Activated T-helper 17 cell treated with anti-CD3 and anti-CD28 coated beads, Interleukin-2, amount 50 U/mL, for 72 hours (primary cell): ENCODE measurements at regions not wholly inside any gene's neighbourhood (a gene's known extent, or its start where the extent isn't known, plus 50 kb on each side); places are given as distances from the start of the nearest gene placed in this dataset.

ENCODE experiments used
- ATAC-seq: fragments of 150-1000 bp; cut with Tn5 transposase; replicated peaks from 2 replicates; pipeline ENCODE4 v1.10.0; 2021; ENCODE audit warnings: mild to moderate bottlenecking, moderate library complexity
- H3K27ac Mint-ChIP-seq: one replicate; pipeline ENCODE4 v1.8.0; 2022; ENCODE audit warnings: mixed read lengths
- H3K27me3 Mint-ChIP-seq: one replicate; pipeline ENCODE4 v1.8.0; 2022; ENCODE audit warnings: mixed read lengths
- H3K36me3 Mint-ChIP-seq: one replicate; pipeline ENCODE4 v1.8.0; 2022; ENCODE audit warnings: low read depth, mild to moderate bottlenecking, mixed read lengths
- H3K4me1 Mint-ChIP-seq: one replicate; pipeline ENCODE4 v1.8.0; 2022; ENCODE audit warnings: mixed read lengths
- H3K4me3 Mint-ChIP-seq: one replicate; pipeline ENCODE4 v1.8.0; 2022; ENCODE audit warnings: mild to moderate bottlenecking, mixed read lengths
- H3K9me3 Mint-ChIP-seq: one replicate; pipeline ENCODE4 v1.8.0; 2022; ENCODE audit warnings: mixed read lengths

DNA sequence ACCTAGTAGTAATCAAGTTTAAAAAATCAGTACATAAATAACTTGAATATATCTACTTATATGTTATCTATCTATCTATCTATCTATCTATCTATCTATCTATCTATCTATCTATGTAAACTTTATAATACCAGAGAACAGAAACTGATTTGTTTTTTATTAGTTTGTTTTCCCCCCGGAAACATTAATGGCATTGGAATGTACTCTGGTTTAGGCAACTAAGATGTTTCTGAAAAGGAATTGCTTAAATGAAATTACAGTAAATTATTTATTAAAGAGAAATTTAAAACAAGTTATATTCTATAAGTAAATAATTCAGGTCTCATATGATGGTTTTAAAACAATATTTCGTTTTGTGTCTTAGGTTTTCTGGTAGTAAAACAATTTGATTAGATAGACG, 681.0 kb upstream of the ADAMTS5 start:
- no peaks in the 10 kb centered on the region for H3K27me3 Mint-ChIP-seq
- no peaks in the 10 kb centered on the region for H3K36me3 Mint-ChIP-seq
- ATAC-seq = no peak
- H3K4me3 Mint-ChIP-seq = no peak overlapping the region
- H3K27ac Mint-ChIP-seq = no peak overlapping the region
- no peaks in the 10 kb centered on the region for H3K9me3 Mint-ChIP-seq
- H3K4me1 Mint-ChIP-seq = no peaks in the 10 kb centered on the region

DNA sequence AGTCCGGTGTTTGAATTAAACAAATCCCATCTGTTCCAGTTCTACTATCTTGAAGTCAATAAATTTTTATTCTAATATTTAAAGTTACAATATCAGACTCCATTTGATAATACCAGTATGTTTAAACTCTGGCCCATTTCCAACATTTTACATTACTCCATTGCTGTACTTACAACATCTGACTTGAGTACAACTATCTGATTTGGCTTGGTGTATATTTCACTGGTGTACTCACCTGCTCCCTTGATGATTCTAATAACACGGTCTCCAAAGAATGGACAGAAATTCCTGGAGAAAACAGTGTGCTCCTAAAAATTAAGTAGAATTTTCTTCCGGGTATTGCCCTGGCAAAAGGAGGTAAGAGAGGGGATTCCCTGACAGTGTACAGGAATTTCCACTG, 680.5 kb upstream of the ADAMTS5 start:
- ATAC-seq = no peak
- Mint-ChIP-seq H3K4me1 (no peaks in the 10 kb centered on the region), H3K4me3 (no peak overlapping the region), H3K9me3 (no peaks in the 10 kb centered on the region), H3K27ac (no peak overlapping the region), H3K36me3 (no peaks in the 10 kb centered on the region), H3K27me3 (no peaks in the 10 kb centered on the region)

GRCh38 chr21:27646691-27647090, 679.8 kb upstream of the ADAMTS5 start:
- no peak for ATAC-seq
- no peaks in the 10 kb centered on the region for H3K36me3 Mint-ChIP-seq
- H3K4me3 Mint-ChIP-seq = no peak overlapping the region
- H3K4me1 Mint-ChIP-seq = no peaks in the 10 kb centered on the region
- no peaks in the 10 kb centered on the region for H3K27me3 Mint-ChIP-seq
- no peak overlapping the region for H3K27ac Mint-ChIP-seq
- no peaks in the 10 kb centered on the region for H3K9me3 Mint-ChIP-seq

- Mint-ChIP-seq H3K4me3 (no peak overlapping the region), H3K27me3 (no peaks in the 10 kb centered on the region), H3K4me1 (no peaks in the 10 kb centered on the region), H3K9me3 (peaks cover under 1% of the 10 kb centered on the region), H3K36me3 (no peaks in the 10 kb centered on the region), H3K27ac (no peak overlapping the region)
- no peak for ATAC-seq
These were observed 679.2 kb upstream of the ADAMTS5 start for GRCh38 chr21:27646056-27646455.

DNA sequence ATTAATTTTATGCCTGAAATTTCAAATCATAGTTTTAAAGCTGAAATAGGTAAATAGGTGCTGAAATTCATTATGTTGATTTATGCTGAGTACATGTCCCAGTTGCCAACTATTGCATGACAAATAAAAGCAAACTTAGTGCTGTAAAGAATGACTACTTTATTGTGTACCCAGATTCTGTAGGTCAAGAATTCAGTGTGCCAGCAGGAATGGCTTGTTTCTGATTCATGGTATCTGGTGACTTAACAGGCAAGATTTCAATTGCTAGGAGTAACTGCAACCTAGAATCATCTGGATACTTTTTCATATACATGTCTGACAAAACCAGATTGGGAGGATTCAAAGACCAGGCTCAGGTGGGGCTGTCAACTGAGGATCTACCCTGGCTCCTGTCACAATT, 678.4 kb upstream of the ADAMTS5 start:
- Mint-ChIP-seq H3K27ac (no peak overlapping the region), H3K36me3 (no peaks in the 10 kb centered on the region), H3K4me3 (no peak overlapping the region), H3K9me3 (peaks cover 6% of the 10 kb centered on the region), H3K4me1 (no peaks in the 10 kb centered on the region), H3K27me3 (no peaks in the 10 kb centered on the region)
- no peak for ATAC-seq

- no peaks in the 10 kb centered on the region for H3K36me3 Mint-ChIP-seq
- H3K4me1 Mint-ChIP-seq = no peaks in the 10 kb centered on the region
- H3K27me3 Mint-ChIP-seq = no peaks in the 10 kb centered on the region
- H3K27ac Mint-ChIP-seq = no peak overlapping the region
- H3K9me3 Mint-ChIP-seq = peaks cover 6% of the 10 kb centered on the region
- no peak for ATAC-seq
- no peak overlapping the region for H3K4me3 Mint-ChIP-seq
These were observed 676.4 kb upstream of the ADAMTS5 start for GRCh38 chr21:27643326-27643725.

DNA sequence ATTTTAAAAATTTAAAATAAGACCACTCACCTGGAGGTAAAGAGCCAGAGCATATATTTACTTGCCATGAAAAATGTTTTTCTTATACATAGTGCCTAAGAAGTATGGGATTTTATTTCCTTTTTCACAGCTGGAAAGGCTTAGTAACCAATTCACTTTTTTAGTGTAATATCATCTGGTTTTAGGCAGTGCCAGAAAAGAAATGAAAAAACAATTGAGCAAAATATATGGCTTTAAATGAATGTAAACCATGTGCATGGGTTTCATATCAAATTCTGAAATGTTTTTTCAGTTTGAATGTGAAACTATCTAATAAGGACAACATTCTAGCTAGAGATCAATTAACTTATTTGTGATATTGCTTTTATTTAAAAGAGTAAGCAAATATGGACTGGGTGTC, 672.4 kb upstream of the ADAMTS5 start:
- H3K27ac Mint-ChIP-seq = no peak overlapping the region
- no peak for ATAC-seq
- H3K9me3 Mint-ChIP-seq = peaks cover 17% of the 10 kb centered on the region
- H3K4me1 Mint-ChIP-seq = no peaks in the 10 kb centered on the region
- H3K4me3 Mint-ChIP-seq = no peak overlapping the region
- H3K27me3 Mint-ChIP-seq = no peaks in the 10 kb centered on the region
- H3K36me3 Mint-ChIP-seq = no peaks in the 10 kb centered on the region

DNA sequence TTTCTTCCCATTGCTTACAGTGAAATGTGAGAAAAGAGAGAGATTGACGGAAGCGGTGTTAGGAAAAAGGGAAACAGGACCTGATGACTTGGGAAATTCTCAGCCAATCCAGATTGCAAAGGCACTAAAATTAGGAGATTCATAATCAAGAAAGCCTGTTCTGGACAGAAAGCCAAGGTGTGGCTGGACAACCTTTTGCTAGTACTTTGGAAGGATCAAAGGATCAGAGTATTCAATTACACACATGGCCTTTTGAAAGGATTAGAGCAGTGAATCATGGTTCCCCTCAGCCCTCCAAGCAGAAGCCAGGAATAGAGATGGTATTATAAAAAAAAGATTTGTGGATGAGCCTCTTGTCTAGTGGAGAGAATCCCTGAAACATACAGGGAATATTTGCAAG, 669.8 kb upstream of the ADAMTS5 start:
- H3K4me3 Mint-ChIP-seq = no peak overlapping the region
- H3K27me3 Mint-ChIP-seq = no peaks in the 10 kb centered on the region
- H3K36me3 Mint-ChIP-seq = no peaks in the 10 kb centered on the region
- H3K4me1 Mint-ChIP-seq = no peaks in the 10 kb centered on the region
- H3K9me3 Mint-ChIP-seq = peaks cover 17% of the 10 kb centered on the region
- ATAC-seq = no peak
- H3K27ac Mint-ChIP-seq = no peak overlapping the region

DNA sequence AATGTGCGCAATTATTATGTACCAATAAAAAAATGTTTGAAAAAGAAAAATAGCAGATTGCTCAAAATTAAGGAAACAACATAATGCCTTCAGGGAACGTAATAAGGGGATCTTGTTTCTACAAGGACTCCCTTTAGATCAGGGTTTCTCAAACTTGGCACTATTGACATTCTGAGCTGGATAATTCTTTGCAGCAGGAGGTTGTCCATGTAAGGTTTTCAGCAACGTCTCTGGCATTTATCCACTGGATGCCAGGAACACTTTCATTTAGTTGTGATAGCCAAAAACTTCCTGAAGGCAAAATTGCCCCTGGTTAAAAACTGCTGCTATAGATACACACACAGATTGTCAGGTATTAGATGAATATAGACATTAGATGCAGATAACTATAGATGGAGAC, 666.7 kb upstream of the ADAMTS5 start:
- Mint-ChIP-seq H3K4me3 (no peak overlapping the region), H3K27ac (no peak overlapping the region), H3K36me3 (no peaks in the 10 kb centered on the region), H3K27me3 (no peaks in the 10 kb centered on the region), H3K4me1 (no peaks in the 10 kb centered on the region), H3K9me3 (peaks cover 16% of the 10 kb centered on the region)
- ATAC-seq = no peak

DNA sequence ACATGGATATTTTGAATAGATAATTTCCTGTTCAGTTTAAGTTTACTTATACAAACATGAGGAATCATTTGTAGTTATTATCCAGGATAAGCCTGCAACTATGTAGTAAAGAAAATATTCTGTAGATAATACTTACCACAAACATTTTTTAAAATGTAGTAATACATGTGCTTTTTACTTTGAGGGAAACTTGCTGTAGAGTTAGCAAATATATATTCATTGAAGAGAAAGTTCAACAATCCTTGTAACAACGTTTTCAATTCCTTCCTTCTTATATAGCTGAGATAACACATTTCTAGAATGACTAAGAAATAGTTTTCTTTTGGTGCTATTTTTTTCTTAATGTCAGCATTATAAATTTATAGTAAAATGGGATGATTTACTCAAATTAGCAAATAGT, 664.6 kb upstream of the ADAMTS5 start:
- no peak for ATAC-seq
- Mint-ChIP-seq H3K27ac (no peak overlapping the region), H3K4me1 (no peaks in the 10 kb centered on the region), H3K9me3 (peaks cover 7% of the 10 kb centered on the region), H3K27me3 (no peaks in the 10 kb centered on the region), H3K36me3 (no peaks in the 10 kb centered on the region), H3K4me3 (no peak overlapping the region)

GRCh38 chr21:27622631-27623030, 655.7 kb upstream of the ADAMTS5 start:
- Mint-ChIP-seq H3K9me3 (peaks cover 10% of the 10 kb centered on the region), H3K27me3 (no peaks in the 10 kb centered on the region)

GRCh38 chr21:27614231-27614630, 647.3 kb upstream of the ADAMTS5 start:
- Mint-ChIP-seq H3K4me1 (no peaks in the 10 kb centered on the region), H3K36me3 (no peaks in the 10 kb centered on the region), H3K9me3 (peaks cover 6% of the 10 kb centered on the region), H3K27ac (no peak overlapping the region), H3K4me3 (no peak overlapping the region), H3K27me3 (no peaks in the 10 kb centered on the region)
- ATAC-seq = no peak

More at GRCh38 chr21:27622631-27623030, 655.7 kb upstream of the ADAMTS5 start:
- Mint-ChIP-seq H3K36me3 (no peaks in the 10 kb centered on the region), H3K27ac (no peak overlapping the region), H3K4me1 (no peaks in the 10 kb centered on the region), H3K4me3 (no peak overlapping the region)
- ATAC-seq = no peak

GRCh38 chr21:27606422-27606821, 639.5 kb upstream of the ADAMTS5 start:
- Mint-ChIP-seq H3K27ac (no peak overlapping the region), H3K36me3 (no peaks in the 10 kb centered on the region), H3K27me3 (no peaks in the 10 kb centered on the region), H3K9me3 (peaks cover 5% of the 10 kb centered on the region), H3K4me1 (no peaks in the 10 kb centered on the region), H3K4me3 (no peak overlapping the region)
- no peak for ATAC-seq

DNA sequence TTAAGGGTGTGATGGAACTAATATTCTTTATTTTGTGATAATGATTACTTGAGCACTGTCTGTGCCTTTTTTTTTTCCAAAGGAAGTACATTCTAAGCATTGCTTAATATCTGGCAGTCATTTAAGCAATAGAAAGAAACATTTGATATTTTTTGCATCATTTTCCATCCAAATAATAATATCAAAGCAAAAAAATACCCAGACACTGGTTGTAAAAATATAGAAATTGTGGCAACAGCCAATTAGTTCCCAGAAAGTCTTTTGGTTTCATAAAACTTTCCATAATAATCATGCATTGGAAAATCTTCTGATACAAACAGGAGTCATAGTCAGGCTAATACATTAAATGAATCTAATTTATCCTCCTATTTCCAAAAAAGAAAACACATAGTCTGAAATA, 629.3 kb upstream of the ADAMTS5 start:
- ATAC-seq = no peak
- Mint-ChIP-seq H3K36me3 (no peaks in the 10 kb centered on the region), H3K27me3 (no peaks in the 10 kb centered on the region), H3K4me3 (no peak overlapping the region), H3K27ac (no peak overlapping the region), H3K9me3 (peaks cover 9% of the 10 kb centered on the region), H3K4me1 (no peaks in the 10 kb centered on the region)

- H3K4me1 Mint-ChIP-seq = no peaks in the 10 kb centered on the region
- H3K27me3 Mint-ChIP-seq = no peaks in the 10 kb centered on the region
- no peak for ATAC-seq
- H3K4me3 Mint-ChIP-seq = no peak overlapping the region
- peaks cover 9% of the 10 kb centered on the region for H3K9me3 Mint-ChIP-seq
- H3K36me3 Mint-ChIP-seq = no peaks in the 10 kb centered on the region
- no peak overlapping the region for H3K27ac Mint-ChIP-seq
These were observed 628.8 kb upstream of the ADAMTS5 start for GRCh38 chr21:27595716-27596115.

DNA sequence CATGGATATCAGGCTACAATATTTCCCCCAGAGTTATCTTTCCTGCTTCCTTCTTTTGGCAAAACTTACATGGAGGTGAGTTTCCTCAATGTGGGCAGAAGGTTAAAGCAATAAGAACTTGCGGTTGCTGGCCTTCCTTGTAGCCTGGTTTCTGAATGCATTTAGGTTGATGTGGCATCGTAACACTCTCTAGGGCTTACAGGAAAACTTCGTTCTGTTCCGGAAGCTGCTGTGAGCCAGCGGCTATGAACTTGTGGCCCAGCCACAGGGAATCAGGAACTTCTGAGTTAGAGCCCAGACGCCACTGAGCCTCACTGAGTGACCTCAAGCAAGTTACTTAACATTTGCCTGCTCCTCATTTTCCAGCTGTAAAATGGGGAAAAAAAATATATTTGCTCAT, 623.4 kb upstream of the ADAMTS5 start:
- Mint-ChIP-seq H3K4me1 (no peaks in the 10 kb centered on the region), H3K27me3 (no peaks in the 10 kb centered on the region), H3K4me3 (no peak overlapping the region), H3K27ac (no peak overlapping the region), H3K9me3 (peaks cover 4% of the 10 kb centered on the region), H3K36me3 (no peaks in the 10 kb centered on the region)
- no peak for ATAC-seq
